NCI-H345 (cell line): ENCODE measurements at regions not wholly inside any gene's neighbourhood (a gene's known extent, or its start where the extent isn't known, plus 50 kb on each side); places are given as distances from the start of the nearest gene placed in this dataset.
"Not testable (repeated sequence)": the region's sequence is repeated elsewhere in the genome, so short reads cannot be mapped to it uniquely, and the experiment has no call there.

Experiments
- DNase-seq: peaks from one replicate; lab custom pipeline; 2025; lab: John Stamatoyannopoulos, UW

GRCh38 chr20:30811885-30812671 is 445.4 kb upstream of the DEFB115 start:
- peak; percentile 21 for DNase-seq

GRCh38 chr20:30812739-30813411 is 444.6 kb upstream of the DEFB115 start:
- no peak for DNase-seq

- DNase-seq, result not testable (repeated sequence)
Measured at GRCh38 chr20:30813412-30814311, 443.8 kb upstream of the DEFB115 start.

- DNase-seq, result not testable (repeated sequence)
Measured at GRCh38 chr20:30814312-30814639, 443.2 kb upstream of the DEFB115 start.

GRCh38 chr20:30815027-30815576 is 442.4 kb upstream of the DEFB115 start:
- not testable (repeated sequence) for DNase-seq

GRCh38 chr20:30815577-30816181 is 441.8 kb upstream of the DEFB115 start:
- no peak for DNase-seq

GRCh38 chr20:30816182-30816645 is 441.2 kb upstream of the DEFB115 start:
- no peak for DNase-seq

- DNase-seq, result not testable (repeated sequence)
Measured at GRCh38 chr20:30821615-30822014, 435.8 kb upstream of the DEFB115 start.

- not testable (repeated sequence) for DNase-seq
Measured at GRCh38 chr20:30824666-30825065, 432.8 kb upstream of the DEFB115 start.

GRCh38 chr20:30845923-30846322 is 411.5 kb upstream of the DEFB115 start:
- DNase-seq, result not testable (repeated sequence)

- DNase-seq, result not testable (repeated sequence)
Measured at GRCh38 chr20:30868271-30868670, 389.2 kb upstream of the DEFB115 start.

GRCh38 chr20:30871127-30871526 is 386.3 kb upstream of the DEFB115 start:
- DNase-seq, result not testable (repeated sequence)

- DNase-seq, result not testable (repeated sequence)
Measured at GRCh38 chr20:30872252-30872651, 385.2 kb upstream of the DEFB115 start.

GRCh38 chr20:30875868-30876267 is 381.6 kb upstream of the DEFB115 start:
- not testable (repeated sequence) for DNase-seq

- DNase-seq, result not testable (repeated sequence)
Measured at GRCh38 chr20:30891400-30891799, 366.1 kb upstream of the DEFB115 start.

GRCh38 chr20:30892541-30893345 is 364.7 kb upstream of the DEFB115 start:
- no peak for DNase-seq

- not testable (repeated sequence) for DNase-seq
Measured at GRCh38 chr20:30893346-30894314, 363.8 kb upstream of the DEFB115 start.

GRCh38 chr20:30894707-30895353 is 362.6 kb upstream of the DEFB115 start:
- not testable (repeated sequence) for DNase-seq

- DNase-seq, result not testable (repeated sequence)
Measured at GRCh38 chr20:30895354-30895711, 362.1 kb upstream of the DEFB115 start.
